Epidermal melanocyte (primary cell): ENCODE measurements at regions not wholly inside any gene's neighbourhood (a gene's known extent, or its start where the extent isn't known, plus 50 kb on each side); places are given as distances from the start of the nearest gene placed in this dataset.

Experiments
- DNase-seq: peaks from one replicate; pipeline ENCODE4 v3.0.0; 2011; ENCODE audit warnings: low spot score; ENCODE audit not compliant: insufficient read length

GRCh38 chr18:73461038-73461779 is 593.4 kb upstream of the NETO1 start:
- no peak for DNase-seq

DNA sequence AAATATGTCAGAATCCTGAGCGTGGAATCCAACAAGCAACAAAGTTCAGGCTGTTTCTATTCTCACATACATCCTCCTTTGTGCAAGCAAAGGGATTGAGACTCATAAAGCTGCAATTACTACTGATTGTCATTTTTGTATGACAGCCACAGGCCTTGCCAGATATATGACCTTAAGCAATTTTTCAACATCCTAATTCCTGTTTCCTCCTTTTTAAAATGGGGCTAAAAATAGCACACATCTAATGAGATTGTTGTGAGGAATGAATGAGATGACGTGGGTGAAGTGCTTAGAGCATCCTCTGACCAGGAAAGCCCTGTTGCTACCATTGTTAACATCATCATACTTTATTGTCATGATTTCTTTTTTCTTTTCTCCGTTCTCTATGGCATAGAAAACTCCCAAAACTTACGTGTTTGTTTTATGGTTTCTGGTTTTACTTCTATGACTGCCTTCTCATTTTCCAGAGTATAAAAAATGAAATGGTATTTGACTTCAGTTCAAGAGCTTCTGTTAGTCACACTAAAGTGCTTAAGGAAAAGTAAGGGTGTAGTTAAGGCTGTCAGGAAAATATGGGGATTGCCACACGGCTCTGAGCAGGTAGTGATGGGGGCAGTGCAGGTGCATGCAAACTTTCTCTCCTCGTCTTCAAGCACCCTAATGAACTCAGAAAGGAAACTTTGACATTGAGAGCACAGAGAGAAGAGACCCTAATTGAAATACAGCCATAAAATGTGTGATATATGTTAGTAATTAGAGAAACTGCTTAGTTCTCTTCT is 590.6 kb upstream of the NETO1 start:
- DNase-seq, result no peak

DNA sequence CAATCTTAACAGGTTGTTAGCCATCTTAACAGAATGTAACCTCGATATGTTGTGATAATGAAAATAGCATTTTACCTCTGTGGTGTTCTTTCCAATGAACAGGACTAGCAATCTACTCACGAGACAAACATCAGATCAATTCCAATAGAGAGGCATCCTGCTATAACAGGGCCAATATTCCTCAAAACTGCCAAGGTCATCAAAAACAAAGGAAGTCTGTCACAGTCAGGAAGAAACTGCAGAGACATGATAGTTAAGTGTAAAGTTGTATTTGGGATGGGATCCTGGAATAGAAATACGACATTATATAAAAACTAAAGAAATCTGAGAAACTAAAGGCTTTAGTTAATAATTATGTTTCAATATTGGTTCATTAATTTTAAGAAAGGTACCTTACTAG is 588.9 kb upstream of the NETO1 start:
- no peak for DNase-seq

- DNase-seq, result no peak
These were observed 585.1 kb upstream of the NETO1 start for GRCh38 chr18:73452866-73453265.

DNA sequence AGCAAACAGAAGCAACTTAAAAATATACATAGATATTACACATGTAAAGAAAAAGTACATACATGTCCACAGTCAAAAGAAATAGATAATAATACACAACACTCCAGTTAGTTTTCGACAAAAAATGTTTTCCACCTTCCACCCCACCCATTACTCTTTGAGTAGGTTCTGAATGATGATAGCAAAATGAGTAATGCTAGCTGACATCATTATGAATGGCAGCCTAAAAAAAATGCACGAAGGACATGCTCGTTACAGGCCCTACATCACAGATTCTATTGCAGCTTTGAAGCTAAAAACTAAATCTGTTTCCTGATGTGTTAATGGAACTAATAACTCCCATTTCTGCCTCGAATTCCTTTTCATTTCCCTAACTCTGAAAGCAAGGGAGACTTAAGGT is 578.7 kb upstream of the NETO1 start:
- no peak for DNase-seq

- DNase-seq, result no peak
These were observed 563.8 kb upstream of the NETO1 start for GRCh38 chr18:73431620-73432019.

GRCh38 chr18:73421010-73421409 is 553.2 kb upstream of the NETO1 start:
- no peak for DNase-seq

- DNase-seq, result no peak
These were observed 551.7 kb upstream of the NETO1 start for GRCh38 chr18:73419531-73419930.

GRCh38 chr18:73414598-73414997 is 546.8 kb upstream of the NETO1 start:
- DNase-seq, result no peak

DNA sequence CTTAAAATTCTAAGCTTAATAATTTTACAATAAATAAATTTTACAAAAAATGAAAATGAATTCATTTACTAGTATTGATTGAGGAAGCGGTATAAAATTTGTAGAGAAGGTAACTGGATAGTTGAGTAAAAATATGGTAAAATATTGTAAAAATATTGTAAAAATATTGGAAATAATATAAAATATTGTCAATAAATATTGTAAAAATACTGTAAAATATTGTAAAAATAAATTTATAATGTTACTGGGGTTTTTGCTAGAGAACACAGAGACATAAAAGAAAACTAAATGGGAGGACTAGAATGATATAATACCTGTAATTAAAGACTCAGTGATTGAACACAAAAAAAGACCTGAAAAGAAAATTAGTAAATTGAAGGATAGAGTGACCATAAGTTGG is 546.3 kb upstream of the NETO1 start:
- DNase-seq, result no peak

GRCh38 chr18:73409242-73409641 is 541.5 kb upstream of the NETO1 start:
- DNase-seq, result no peak

DNA sequence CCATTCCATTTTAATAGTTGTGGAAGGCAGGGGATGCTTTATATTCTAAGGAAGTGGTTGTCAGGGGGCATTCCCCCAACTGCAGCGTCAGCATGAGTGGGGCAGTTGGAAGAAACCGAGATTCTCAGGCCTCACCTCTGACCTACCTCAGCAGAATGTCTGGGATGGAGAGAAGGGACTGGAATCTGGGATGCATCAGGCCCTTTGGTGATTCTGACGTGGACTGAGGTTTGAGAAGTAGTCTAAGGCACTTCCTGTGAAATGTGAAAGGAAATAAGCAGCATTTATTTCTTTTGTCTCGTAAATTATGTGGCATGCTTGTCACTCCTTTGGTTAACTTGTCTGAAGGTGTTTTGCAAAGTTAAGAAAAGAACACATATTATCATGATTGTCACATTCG is 540.7 kb upstream of the NETO1 start:
- DNase-seq, result no peak

- no peak for DNase-seq
These were observed 539.7 kb upstream of the NETO1 start for GRCh38 chr18:73407506-73407905.

DNA sequence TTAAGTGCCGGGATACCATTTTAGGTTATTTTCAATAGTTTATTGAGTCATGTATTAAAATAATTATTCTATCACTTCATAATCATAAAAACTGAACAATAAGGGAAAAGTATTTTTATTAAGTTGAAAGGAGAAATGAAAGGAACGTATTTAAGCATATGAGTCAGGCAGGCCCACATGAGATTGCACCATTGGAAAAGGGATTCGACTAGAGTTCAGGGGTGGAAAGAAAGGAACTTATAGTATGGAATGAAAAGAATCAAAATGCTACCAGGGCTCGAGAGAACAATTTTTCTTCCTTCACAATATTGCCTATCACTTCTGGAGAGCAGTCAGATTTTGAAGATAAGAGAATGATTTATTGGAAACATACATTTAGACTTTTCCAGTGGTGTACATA is 516.5 kb upstream of the NETO1 start:
- DNase-seq, result no peak

- DNase-seq, result no peak
These were observed 513.9 kb upstream of the NETO1 start for GRCh38 chr18:73381699-73382036.

GRCh38 chr18:73381016-73381698 is 513.4 kb upstream of the NETO1 start:
- DNase-seq, result no peak

DNA sequence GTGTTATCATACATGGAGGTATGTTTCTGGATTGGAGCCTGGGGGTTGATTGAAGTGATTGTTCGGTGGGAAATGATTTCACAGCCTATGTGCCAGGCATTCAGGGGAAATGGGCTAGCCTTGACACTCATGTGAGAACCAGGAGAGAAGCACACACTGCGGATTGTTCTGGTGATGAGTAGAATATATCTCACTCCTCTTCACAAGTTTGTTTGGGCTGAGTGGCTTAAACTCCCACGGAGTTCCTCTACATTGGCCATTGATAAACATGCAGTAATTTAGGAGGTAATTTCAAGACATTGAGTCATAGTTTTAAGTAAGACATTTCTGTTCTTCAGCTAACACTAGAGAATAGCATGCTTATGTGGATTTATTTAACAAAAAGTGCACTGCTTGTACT is 498.9 kb upstream of the NETO1 start:
- no peak for DNase-seq

- DNase-seq, result no peak
These were observed 497.2 kb upstream of the NETO1 start for GRCh38 chr18:73365018-73365417.

DNA sequence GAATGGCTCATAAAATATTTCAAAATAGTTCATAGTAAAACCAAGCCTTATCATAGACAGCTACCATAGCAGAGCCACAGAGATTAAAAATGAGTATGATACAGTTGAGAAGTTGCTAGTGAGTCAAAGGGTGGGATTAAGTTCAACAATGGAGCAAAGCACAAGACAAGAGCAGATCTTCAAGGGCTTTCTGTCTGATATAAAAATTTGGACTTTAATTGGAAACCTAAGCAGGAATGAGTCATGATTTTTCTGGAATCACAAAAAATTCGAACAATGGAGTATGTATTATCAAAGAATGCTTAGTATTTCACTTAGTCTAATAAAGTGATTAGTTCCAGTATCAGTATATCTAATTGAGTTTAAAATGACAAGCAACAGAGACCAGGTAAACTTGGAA is 487.3 kb upstream of the NETO1 start:
- DNase-seq, result no peak

- DNase-seq, result no peak
These were observed 484.8 kb upstream of the NETO1 start for GRCh38 chr18:73352546-73352945.

DNA sequence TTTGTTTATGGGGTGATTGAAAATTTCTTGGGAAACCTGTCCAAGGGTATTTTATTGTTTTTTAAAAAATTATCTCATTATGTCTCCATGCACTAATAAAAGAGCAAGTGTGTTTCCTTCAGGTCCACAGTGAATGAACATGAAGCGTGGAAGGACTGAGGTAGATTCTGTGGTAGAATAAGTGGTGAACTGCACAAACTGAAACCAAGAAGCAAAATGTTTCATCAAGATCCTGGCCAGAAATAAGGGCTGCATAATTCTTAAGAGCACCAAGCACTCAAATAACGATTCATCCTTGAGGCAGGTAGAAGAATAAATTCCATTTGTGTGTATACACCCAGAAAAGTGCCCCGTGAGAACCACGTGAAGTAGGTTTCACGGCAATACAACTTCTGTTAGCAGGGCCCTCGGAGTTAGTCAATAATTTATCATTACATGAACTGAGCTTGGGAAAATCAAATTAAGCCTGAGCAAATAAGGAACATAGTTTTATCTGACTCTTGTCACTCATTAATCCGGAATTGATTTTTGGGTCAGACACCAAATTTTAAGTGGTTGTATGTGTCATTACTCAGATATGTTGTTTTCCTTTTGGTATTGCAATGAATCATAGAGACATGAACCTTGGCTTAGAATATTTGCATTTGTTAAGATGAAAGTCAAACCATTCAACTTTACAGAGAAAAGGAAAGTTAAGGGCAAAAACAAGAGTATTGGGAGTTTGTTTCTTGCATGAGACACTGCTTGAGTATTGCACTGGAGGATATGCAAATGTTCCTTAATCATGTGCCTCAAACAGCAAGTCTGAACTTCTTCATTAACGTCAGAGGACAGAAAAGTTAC is 472.6 kb upstream of the NETO1 start:
- DNase-seq, result no peak
